GM21381 (cell line): ENCODE measurements at regions not wholly inside any gene's neighbourhood (a gene's known extent, or its start where the extent isn't known, plus 50 kb on each side); places are given as distances from the start of the nearest gene placed in this dataset.
"Not testable (repeated sequence)": the region's sequence is repeated elsewhere in the genome, so short reads cannot be mapped to it uniquely, and the experiment has no call there.

Experiments used
- ATAC-seq: cut with Tn5 transposase; IDR thresholded peaks from one replicate; pipeline ENCODE4 v1.9.1; 2021; ENCODE audit warnings: mild to moderate bottlenecking, moderate library complexity; ENCODE audit not compliant: unreplicated experiment

- no peak for ATAC-seq
Measured at GRCh38 chr14:51443195-51444018, 203.4 kb downstream of the TMX1 start.

GRCh38 chr14:51444353-51445000 is 204.4 kb downstream of the TMX1 start:
- ATAC-seq = no peak

DNA sequence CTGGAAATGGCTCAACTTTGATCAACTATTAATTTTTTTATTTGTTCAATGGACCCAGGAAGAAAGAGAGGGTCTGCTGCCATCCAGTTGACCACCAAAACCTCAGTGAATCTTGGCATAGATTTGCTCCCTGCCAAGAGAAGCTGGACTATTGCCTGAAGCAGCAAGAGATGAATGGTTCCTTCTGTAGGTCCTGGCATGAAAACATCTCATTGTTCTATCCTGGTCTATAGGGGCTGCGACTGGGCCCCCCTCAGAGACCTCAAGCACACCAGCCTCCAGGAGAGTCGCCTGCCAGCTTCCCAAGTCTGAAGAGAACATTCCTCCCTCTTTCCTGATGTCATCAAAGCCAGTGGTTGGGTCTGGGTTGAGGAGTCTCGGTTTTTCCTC is 204.9 kb downstream of the TMX1 start:
- ATAC-seq = no peak

- no peak for ATAC-seq
Measured at GRCh38 chr14:51446771-51447170, 204.9 kb upstream of the FRMD6 start.

DNA sequence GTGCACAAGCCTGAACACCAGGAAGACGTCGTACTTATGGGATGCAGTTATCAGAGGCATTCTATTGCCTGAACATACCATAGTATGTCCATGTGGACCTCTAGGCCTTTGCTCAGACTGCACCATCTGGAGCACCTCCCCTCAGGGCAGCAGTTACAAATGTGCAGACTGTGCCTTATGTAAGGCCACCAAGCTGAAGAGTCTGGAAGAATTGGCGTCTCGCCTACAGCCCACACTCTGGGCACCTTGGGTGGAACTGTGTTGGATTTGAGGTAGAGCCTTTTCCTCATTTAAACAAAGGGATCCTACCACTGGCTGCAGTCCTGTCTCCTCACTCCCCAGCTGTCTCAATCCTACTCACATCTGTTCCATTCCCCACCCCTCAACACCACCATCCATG is 204.3 kb upstream of the FRMD6 start:
- no peak for ATAC-seq

DNA sequence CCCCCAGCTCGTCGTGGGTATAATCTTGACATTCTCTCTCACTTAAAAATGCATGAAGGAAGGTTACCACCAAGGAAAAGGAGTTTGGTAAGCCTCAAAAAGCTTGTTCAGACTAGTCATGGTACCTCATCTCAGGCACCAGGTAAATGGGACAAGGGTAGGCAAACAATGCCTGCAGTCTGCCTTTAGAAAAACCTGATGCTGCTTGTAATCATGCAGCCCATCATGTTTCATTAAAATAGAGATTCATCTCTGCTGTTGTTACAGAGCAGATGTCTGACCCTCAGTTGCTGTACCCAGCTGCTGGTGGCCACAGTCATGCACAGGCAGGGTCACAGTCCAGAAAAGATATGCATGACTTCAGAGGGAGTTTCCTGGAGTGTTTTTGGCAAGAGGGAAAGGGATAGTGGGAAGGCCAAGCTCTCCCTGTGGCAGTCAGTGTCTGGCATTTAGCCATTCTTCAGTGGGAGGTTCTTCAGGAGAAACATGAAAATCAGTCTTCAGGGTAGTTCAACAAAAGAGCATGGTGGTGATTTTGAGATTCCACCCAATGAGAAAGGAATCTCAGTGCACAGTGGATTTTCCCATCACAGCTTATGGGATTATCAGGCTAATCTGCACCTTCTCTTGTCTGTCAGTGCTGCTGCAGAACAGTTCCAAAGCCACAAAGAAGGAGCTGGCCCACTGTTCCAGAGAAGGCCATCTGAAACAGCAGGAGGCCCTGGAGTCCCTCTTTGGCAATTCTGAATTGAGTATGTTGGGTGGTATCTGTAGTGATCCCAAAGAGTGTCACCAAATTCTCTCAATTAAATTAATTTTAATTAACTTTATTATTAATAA is 202.7 kb upstream of the FRMD6 start:
- no peak for ATAC-seq

GRCh38 chr14:51449681-51450080 is 202.0 kb upstream of the FRMD6 start:
- ATAC-seq = no peak

DNA sequence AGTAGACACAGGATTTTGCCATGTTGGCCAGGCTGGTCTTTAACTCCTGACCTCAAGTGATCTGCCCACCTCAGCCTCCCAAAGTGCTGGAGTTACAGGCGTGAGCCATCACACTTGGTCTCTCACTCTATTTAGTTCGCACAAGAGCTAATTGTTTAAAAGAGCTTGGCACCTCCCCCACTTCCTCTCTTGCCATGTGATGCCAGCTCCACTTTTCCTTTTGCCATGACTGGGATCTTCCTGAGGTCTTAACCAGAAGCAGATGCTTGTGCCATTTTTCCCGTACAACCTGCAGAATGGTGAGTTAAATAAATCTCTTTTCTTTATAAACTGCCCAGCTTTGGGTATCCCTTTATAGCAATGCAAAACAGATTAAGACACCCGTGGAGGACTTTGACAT is 200.1 kb upstream of the FRMD6 start:
- no peak for ATAC-seq

DNA sequence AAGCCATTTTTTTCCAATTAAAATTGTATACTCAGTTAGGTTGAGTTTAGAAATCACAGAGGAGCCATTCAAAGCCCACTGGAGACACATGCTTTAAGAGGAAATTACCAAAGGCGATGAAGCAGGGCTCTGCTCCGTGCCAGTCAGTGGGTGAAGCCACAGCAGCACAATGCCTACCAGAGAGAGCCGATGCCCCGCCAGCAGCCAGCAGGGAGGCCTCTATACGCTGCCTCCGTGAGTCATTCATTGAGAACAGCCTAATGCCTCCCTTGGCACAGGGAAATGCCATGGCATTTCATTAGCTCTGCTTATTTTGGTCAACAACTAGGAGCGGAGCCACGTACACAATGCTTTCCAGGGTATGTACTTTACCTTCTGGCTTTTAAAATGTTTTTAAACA is 197.8 kb upstream of the FRMD6 start:
- no peak for ATAC-seq

- ATAC-seq = no peak
Measured at GRCh38 chr14:51454351-51454750, 197.4 kb upstream of the FRMD6 start.

DNA sequence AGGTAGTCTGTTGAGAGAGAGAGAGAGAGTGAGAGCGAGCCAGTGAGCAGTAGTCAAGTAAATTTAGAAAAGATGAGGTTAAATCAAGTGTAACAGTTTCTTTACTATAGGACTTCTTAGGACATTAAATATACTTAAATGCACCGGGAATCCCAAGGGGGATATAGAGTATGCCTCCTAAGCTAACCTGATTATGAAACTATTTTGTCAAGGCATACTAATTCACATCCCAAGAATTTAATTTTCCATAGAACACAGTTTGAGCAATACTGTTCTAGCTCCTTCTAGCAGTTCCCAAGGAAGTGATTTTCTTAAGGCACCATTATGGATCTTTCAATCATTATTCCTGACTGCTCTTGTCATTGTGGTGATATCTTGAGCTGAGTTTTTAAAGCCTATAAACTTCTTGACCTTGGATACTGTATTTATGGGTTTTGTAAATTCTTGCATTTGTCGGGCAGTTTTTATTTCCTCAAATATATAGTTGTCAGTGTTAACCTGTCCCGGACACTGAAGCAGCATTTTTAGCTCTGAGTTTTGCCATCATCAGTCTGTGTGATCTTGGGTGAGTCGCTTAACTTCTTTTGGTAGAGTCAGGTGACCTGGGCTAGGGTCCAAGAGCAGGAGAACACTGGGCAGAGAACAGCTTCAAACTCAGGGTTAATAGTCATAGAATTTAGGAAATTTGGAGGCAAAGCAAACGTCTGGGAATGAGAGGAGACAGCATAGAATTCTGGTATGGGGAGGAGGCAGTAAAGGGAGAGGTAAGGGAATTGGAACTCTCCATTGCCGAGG is 196.5 kb upstream of the FRMD6 start:
- no peak for ATAC-seq

GRCh38 chr14:51457843-51458562 is 193.7 kb upstream of the FRMD6 start:
- no peak for ATAC-seq

GRCh38 chr14:51458563-51458955 is 193.2 kb upstream of the FRMD6 start:
- no peak for ATAC-seq

DNA sequence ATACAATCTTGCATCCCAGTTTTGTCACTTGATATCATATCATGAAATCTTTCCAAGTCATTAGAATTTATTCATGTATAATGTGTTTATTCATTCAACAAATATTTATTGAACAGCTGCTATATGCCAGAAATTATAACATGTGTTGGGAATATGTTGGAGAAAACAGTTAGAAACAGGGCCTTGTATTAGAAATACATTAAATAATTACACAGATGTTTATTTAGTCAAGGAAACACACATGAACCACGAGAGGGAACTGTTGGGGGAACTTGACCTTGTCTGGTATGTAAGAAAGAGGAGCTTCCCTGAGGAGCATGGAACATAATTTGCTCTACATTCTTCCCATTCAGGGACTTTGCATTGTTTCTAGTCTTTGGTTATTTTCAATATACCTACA is 191.7 kb upstream of the FRMD6 start:
- no peak for ATAC-seq

- ATAC-seq = no peak
Measured at GRCh38 chr14:51462182-51462581, 189.5 kb upstream of the FRMD6 start.

DNA sequence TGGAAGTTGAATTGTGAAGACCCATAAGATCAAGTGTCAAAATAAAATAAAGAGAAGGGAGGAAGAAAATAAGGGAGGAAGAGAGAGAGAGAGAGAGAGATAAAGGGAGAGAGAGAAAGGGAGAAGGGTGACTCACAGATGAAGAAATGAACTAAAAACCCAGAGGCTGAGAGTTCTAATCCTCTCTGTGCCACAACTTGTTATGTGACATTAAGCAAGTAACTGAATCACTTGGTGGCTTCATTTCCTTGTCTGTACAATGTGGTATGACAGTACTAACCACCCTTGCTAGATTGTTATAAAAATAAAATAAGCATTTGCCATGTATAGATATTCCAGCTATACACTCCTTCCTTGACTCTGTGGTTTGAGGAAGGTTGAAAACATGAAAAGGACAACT is 189.0 kb upstream of the FRMD6 start:
- no peak for ATAC-seq

DNA sequence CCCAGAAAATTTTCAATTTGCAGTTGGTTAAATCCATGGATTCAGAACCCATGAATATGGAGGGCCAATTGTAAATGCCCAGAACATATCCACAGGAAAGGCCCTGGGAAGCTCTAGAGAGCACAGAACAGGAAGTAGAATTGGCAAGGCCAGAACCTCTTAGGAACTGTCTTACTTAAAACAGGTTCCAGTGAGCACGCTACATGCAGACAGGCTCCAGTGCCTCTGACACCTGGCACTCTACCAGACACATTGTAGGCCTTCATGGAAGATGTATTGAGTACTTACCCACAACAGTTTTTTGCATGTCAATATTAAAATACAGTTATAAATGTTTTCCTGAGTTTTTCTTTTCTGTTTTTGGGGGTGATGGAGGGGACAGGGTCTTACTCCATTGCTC is 188.2 kb upstream of the FRMD6 start:
- no peak for ATAC-seq

GRCh38 chr14:51464411-51464810 is 187.3 kb upstream of the FRMD6 start:
- ATAC-seq = no peak

DNA sequence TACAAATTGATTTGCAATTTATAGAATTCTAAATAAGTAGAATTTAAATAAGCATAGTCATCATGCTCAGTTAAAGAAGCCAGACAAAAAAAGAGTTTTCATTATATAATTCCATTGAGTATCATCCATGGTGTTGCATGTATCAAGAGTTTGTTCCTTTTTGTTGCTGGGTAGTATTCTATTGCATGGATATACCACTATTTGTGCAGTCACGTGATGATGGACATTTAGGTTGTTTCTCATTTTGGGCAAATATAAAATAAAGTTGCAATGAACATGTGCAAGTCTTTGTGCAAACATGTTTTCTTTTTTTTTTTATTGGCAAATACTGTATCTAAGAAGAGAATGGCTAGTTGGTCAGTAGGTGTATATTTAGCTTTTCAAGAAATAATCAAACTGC is 186.2 kb upstream of the FRMD6 start:
- ATAC-seq = no peak

- not testable (repeated sequence) for ATAC-seq
Measured at GRCh38 chr14:51467392-51467791, 184.3 kb upstream of the FRMD6 start.
